GM06990 (cell line): ENCODE measurements at regions not wholly inside any gene's neighbourhood (a gene's known extent, or its start where the extent isn't known, plus 50 kb on each side); places are given as distances from the start of the nearest gene placed in this dataset.

Source experiments
- DNase-seq: peaks from one replicate; pipeline ENCODE4 v3.0.0-alpha.2; 2011; ENCODE audit not compliant: insufficient read length; ENCODE audit errors: extremely low read depth
- H3K27me3 ChIP-seq: replicated peaks from 2 replicates; pipeline ENCODE4 v1.6.0; 2011; ENCODE audit warnings: low read length; ENCODE audit not compliant: control insufficient read depth, insufficient read depth
- H3K36me3 ChIP-seq: 2 replicates; pipeline ENCODE4 v1.5.1; 2011; ENCODE audit warnings: low read length; ENCODE audit not compliant: control insufficient read depth, insufficient read depth
- H3K4me3 ChIP-seq: replicated peaks from 2 replicates; pipeline ENCODE4 v1.5.1; 2011; ENCODE audit warnings: low read depth, mild to moderate bottlenecking, control low read depth, low read length
- TF ChIP-seq, protein P1 (sequence below): IDR thresholded peaks from 2 replicates; pipeline ENCODE4 v1.5.1; 2011; ENCODE audit warnings: low read length, control low read depth, mild to moderate bottlenecking, inconsistent platforms; ENCODE audit not compliant: insufficient read depth, poor library complexity, severe bottlenecking

DNA sequence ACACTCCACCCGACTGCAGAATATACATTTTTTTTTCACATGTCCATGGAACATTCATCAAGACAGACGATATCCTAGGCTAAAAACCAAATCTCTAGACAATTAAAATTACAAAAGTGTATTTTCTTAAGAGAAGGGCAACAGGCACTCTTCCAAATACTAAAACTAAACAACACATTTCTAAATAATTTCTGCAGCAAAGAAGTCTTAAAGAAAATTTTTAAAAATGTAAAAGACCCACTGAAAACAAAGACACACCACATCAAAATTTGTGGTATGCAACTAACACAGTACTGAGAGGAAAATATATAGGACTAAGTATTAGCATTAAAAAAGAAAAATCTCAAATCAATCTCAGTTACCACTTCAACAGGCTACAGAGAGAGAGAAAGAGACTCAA lies 570.0 kb downstream of the SLC16A7 start:
- DNase-seq: no peak
- Histone ChIP-seq H3K4me3 (no peak overlapping the region), H3K36me3 (no peaks in the 10 kb centered on the region), H3K27me3 (no peaks in the 10 kb centered on the region)
- TF ChIP-seq, protein P1, sequence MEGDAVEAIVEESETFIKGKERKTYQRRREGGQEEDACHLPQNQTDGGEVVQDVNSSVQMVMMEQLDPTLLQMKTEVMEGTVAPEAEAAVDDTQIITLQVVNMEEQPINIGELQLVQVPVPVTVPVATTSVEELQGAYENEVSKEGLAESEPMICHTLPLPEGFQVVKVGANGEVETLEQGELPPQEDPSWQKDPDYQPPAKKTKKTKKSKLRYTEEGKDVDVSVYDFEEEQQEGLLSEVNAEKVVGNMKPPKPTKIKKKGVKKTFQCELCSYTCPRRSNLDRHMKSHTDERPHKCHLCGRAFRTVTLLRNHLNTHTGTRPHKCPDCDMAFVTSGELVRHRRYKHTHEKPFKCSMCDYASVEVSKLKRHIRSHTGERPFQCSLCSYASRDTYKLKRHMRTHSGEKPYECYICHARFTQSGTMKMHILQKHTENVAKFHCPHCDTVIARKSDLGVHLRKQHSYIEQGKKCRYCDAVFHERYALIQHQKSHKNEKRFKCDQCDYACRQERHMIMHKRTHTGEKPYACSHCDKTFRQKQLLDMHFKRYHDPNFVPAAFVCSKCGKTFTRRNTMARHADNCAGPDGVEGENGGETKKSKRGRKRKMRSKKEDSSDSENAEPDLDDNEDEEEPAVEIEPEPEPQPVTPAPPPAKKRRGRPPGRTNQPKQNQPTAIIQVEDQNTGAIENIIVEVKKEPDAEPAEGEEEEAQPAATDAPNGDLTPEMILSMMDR: no peak

DNA sequence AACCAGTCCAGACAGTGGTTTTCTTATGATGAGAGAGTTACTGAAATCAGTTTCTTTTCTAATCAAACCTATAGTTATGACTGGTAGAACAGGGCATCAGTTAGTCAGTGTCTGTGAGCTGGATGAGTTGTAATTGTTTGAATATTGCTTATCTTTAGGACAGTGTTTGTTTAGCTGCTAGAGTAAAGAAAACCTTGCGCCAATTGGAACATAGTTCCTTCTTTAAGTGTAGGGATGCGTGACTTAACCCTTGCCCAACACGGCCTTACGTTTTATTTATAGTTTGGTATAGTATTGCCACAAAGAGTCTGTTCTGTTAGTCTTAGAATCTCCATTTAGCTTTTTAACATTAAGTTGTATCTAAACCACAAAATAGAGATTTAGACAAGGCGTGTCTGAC lies 572.6 kb downstream of the SLC16A7 start:
- no peaks in the 10 kb centered on the region for H3K36me3 ChIP-seq
- H3K4me3 ChIP-seq: no peak overlapping the region
- no peaks in the 10 kb centered on the region for H3K27me3 ChIP-seq
- DNase-seq: no peak
- TF ChIP-seq, protein P1: no peak

DNA sequence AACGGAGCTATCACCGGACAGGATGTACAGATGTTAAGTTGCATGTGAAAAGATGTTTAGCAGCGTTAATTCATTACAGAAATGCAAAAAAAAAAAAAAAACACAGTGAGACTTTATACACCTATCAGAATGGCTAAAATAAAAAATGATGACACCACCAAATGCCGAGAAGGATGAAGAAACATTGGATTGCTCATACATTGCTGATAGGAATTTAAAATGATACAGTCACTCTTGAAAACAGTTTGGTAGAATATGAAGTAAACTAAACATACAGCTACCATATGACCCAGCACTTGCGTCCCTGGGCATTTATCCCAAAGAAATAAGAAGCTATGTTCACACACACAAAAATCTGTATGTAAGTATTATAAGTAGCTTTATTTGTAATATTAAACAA lies 574.1 kb downstream of the SLC16A7 start:
- TF ChIP-seq, protein P1: no peak
- Histone ChIP-seq H3K27me3 (no peaks in the 10 kb centered on the region), H3K36me3 (no peaks in the 10 kb centered on the region), H3K4me3 (no peak overlapping the region)
- no peak for DNase-seq

DNA sequence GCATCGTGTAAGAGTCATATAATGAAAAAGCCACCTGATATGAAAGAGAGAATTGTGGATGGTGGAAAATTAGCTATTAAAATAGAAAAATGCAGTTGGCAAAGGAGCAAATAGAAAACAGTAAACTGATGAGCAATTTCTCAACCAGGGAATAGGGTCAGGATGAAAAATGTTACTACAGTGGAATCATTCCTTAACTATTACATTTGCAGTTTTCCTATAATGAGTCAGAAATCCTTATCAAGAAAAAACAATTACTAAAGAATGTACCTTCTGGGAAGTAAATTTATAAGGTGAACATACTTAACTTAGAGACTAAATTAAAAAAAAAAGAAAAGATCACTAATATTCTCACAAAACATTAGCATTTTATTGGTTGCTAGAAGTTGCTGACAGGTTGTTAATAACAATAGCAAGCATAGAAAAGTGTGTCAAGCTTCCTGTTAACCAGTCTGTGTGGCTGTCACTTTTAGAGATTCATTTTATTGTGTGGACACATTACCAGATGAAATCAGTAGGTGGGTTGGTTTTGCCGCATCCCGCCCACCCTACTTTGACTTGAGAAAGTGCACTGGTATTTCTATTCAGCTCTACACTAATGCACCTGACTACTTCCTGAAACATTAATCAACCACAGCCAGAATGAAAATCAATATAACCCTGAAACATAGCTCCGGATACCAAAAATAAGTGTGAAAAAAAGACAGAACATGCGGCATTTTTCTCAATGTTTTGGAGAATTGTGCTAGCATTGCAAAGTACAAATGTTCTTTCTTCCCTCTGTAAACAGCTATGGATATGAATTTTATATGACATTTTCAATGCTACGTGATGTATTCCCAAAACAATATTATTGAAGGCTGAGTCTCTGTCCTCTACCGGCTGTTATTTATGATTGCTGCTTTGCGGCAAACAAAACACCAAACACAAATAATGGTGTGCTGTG lies 576.7 kb downstream of the SLC16A7 start:
- no peak for DNase-seq
- TF ChIP-seq, protein P1: no peak
- Histone ChIP-seq H3K27me3 (no peaks in the 10 kb centered on the region), H3K4me3 (no peak overlapping the region), H3K36me3 (no peaks in the 10 kb centered on the region)

DNA sequence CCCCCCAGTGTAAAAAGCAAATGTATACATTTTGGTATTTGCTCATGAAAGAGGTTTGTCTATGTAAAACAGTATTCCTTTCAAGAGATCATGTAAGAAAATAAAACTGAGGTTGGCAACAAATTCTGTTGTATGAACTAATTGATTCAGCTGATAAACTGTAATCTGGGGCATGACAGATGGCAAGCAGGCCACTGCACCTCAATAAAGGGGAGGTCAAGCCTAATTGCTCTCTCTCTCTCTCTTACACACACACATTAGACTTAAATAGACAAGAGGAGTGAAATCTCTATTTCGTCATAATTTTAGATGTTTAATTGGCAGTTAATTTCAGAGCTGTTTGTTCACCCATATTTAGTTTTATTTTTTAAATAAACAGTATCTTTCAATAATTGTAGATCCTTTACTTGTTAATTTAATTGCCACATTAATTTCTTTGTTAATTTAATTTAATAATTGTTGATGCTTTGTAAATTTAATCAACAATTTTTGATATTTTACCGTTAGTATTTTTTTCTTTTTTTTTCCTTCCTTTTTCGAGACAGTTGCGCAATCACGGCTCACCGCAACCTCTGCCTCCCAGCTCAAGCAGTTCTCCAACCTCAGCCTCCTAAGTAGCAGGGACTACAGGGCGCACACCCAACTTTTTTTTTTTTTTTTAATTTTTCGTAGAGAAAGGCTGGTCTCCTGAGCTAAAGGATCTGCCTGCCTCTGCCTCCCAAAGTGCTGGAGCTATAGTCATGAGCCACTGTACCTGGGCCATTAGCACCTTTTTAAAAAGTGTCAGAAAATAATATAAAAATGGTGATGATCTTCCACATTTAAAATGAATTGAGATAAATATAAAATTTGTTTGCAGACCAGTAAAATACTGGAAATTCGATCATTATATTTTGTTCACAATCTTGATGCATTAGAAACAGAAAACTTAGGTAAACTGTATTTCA lies 577.7 kb downstream of the SLC16A7 start:
- DNase-seq: no peak
- TF ChIP-seq, protein P1: no peak

More for the DNA sequence above, 577.7 kb downstream of the SLC16A7 start:
- Histone ChIP-seq H3K27me3 (no peaks in the 10 kb centered on the region), H3K36me3 (no peaks in the 10 kb centered on the region), H3K4me3 (no peak overlapping the region)
